ENCODE measurements at regions not wholly inside any gene's neighbourhood (a gene's known extent, or its start where the extent isn't known, plus 50 kb on each side); places are given as distances from the start of the nearest gene placed in this dataset.

DNA sequence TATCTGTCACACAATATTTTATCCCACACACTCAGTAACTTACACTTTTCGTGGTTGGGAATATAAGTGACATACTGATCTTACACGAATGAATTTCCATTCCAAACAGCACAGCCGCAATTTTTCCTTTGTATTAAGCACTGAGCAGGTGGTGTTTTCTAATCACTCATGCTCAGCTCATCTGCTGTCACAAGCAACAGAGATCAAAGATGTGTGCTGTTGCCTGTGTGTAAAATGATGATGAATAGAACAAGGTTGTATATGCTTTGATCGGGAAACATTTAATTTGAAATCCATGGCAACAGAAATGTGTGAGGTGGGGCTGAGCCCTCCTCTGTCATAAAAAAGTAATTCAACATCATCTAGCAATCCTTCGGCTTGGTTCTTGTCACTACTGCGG lies 927.7 kb upstream of the MBL2 start:
- TF ChIP-seq, protein P1, sequence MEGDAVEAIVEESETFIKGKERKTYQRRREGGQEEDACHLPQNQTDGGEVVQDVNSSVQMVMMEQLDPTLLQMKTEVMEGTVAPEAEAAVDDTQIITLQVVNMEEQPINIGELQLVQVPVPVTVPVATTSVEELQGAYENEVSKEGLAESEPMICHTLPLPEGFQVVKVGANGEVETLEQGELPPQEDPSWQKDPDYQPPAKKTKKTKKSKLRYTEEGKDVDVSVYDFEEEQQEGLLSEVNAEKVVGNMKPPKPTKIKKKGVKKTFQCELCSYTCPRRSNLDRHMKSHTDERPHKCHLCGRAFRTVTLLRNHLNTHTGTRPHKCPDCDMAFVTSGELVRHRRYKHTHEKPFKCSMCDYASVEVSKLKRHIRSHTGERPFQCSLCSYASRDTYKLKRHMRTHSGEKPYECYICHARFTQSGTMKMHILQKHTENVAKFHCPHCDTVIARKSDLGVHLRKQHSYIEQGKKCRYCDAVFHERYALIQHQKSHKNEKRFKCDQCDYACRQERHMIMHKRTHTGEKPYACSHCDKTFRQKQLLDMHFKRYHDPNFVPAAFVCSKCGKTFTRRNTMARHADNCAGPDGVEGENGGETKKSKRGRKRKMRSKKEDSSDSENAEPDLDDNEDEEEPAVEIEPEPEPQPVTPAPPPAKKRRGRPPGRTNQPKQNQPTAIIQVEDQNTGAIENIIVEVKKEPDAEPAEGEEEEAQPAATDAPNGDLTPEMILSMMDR (conservative IDR thresholded peaks at IDR 0.05) = no peak
- TF ChIP-seq EZH2 (IDR thresholded peaks at IDR 0.05; ENCODE audit: low read depth) = no peak
- H3K27me3 ChIP-seq (ENCODE audit: insufficient read depth, low read depth) = no peaks in the 10 kb centered on the region
- BruUV-seq (replicated peaks) = no TSS peak

DNA sequence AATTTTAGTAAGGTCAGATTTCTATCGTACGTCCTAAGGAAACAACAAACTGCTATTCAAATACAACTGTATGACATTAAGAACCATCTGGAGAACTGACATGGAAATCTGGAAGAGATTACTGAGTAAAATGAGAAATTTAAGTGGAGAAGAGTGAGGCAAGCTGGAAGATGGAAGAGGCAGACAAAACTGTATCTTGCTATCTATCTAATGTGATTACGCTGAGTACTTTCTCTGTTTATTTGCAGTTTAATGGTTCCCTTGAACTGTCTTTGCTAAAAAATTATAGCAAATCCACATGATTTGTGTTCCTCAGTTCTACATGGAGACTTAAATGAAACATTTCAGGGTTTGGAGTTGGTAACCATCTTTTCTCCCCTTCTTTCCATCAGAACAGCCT lies 927.1 kb upstream of the MBL2 start:
- no peaks in the 10 kb centered on the region for H3K9me2 ChIP-seq (ENCODE audit: insufficient read depth)
- intact Hi-C loops (cut with micrococcal nuclease; ENCODE audit: unreplicated experiment) = no loop called here
- H3F3A ChIP-seq (ENCODE audit: insufficient read depth, low read depth) = no peaks in the 10 kb centered on the region
- H3K9me3 ChIP-seq (ENCODE audit: insufficient read depth, low read depth) = no peaks in the 10 kb centered on the region
- POLR2A ChIA-PET (ENCODE audit: unreplicated experiment) = no interaction called here
- H3K4me1 ChIP-seq (replicated peaks; ENCODE audit: insufficient read depth) = no peaks in the 10 kb centered on the region
- H3K4me3 ChIP-seq = no peak overlapping the region
- no peak for DNase-seq
- no peak overlapping the region for H3K27ac ChIP-seq
- no peaks in the 10 kb centered on the region for H3K79me2 ChIP-seq (ENCODE audit: low read depth)
- no TSS peak for BruUV-seq (replicated peaks)
- no peaks in the 10 kb centered on the region for H3K36me3 ChIP-seq (ENCODE audit: low read depth)
- no peak for TF ChIP-seq EZH2 (IDR thresholded peaks at IDR 0.05; ENCODE audit: low read depth)
- TF ChIP-seq, protein P1 (conservative IDR thresholded peaks at IDR 0.05) = no peak
- H3K27me3 ChIP-seq (ENCODE audit: insufficient read depth, low read depth) = no peaks in the 10 kb centered on the region
- no peak overlapping the region for H2AFZ ChIP-seq
- no peak overlapping the region for H3K4me2 ChIP-seq
- no peaks in the 10 kb centered on the region for H4K20me1 ChIP-seq (ENCODE audit: insufficient read depth)
- CTCF ChIA-PET = no interaction called here

More for the DNA sequence above, 927.7 kb upstream of the MBL2 start:
- H3K79me2 ChIP-seq (ENCODE audit: low read depth) = no peaks in the 10 kb centered on the region
- no peak overlapping the region for H3K27ac ChIP-seq
- POLR2A ChIA-PET (ENCODE audit: unreplicated experiment) = no interaction called here
- no peaks in the 10 kb centered on the region for H4K20me1 ChIP-seq (ENCODE audit: insufficient read depth)
- DNase-seq = no peak
- no peaks in the 10 kb centered on the region for H3F3A ChIP-seq (ENCODE audit: insufficient read depth, low read depth)
- no peaks in the 10 kb centered on the region for H3K36me3 ChIP-seq (ENCODE audit: low read depth)
- no peak overlapping the region for H3K4me2 ChIP-seq
- CTCF ChIA-PET = no interaction called here
- no peaks in the 10 kb centered on the region for H3K9me3 ChIP-seq (ENCODE audit: insufficient read depth, low read depth)
- intact Hi-C loops (cut with micrococcal nuclease; ENCODE audit: unreplicated experiment) = no loop called here
- H2AFZ ChIP-seq = no peak overlapping the region
- H3K4me3 ChIP-seq = no peak overlapping the region
- H3K4me1 ChIP-seq (replicated peaks; ENCODE audit: insufficient read depth) = no peaks in the 10 kb centered on the region
- H3K9me2 ChIP-seq (ENCODE audit: insufficient read depth) = no peaks in the 10 kb centered on the region

DNA sequence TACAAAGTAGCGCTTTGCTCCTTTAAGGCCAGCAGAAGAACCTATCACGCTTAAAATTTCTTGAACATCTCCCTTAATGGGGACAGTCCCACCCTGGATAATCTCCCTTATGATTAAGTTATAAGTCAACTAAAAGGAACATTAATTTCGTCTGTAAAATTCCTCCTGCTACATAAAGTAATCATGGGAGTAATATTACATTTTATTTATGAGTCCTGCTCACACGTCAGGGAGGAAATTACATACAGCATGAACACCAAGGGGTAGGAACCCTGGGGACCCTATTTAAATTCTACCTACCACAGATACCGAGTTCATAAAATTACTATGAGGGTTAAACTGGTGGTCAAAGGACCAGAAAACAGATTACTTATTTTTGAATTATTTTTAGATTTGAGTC lies 926.6 kb upstream of the MBL2 start:
- ChIA-PET POLR2A (ENCODE audit: unreplicated experiment) (no interaction called here), CTCF (no interaction called here)
- H3K27me3 ChIP-seq (ENCODE audit: insufficient read depth, low read depth) = no peaks in the 10 kb centered on the region
- intact Hi-C loops (cut with micrococcal nuclease; ENCODE audit: unreplicated experiment) = no loop called here
- no peak overlapping the region for H3K27ac ChIP-seq
- no peaks in the 10 kb centered on the region for H3K36me3 ChIP-seq (ENCODE audit: low read depth)
- H3K4me2 ChIP-seq = no peak overlapping the region
- no peaks in the 10 kb centered on the region for H3K9me2 ChIP-seq (ENCODE audit: insufficient read depth)
- no peaks in the 10 kb centered on the region for H3K4me1 ChIP-seq (replicated peaks; ENCODE audit: insufficient read depth)
- H3K9me3 ChIP-seq (ENCODE audit: insufficient read depth, low read depth) = no peaks in the 10 kb centered on the region
- no peaks in the 10 kb centered on the region for H3K79me2 ChIP-seq (ENCODE audit: low read depth)
- no peaks in the 10 kb centered on the region for H3F3A ChIP-seq (ENCODE audit: insufficient read depth, low read depth)
- BruUV-seq (replicated peaks) = no TSS peak
- DNase-seq = no peak
- no peak overlapping the region for H3K4me3 ChIP-seq
- no peak overlapping the region for H2AFZ ChIP-seq
- TF ChIP-seq, protein P1 (conservative IDR thresholded peaks at IDR 0.05) = no peak
- TF ChIP-seq EZH2 (IDR thresholded peaks at IDR 0.05; ENCODE audit: low read depth) = no peak
- no peaks in the 10 kb centered on the region for H4K20me1 ChIP-seq (ENCODE audit: insufficient read depth)
